ENCODE measurements at regions not wholly inside any gene's neighbourhood (a gene's known extent, or its start where the extent isn't known, plus 50 kb on each side); places are given as distances from the start of the nearest gene placed in this dataset.
"Not testable (repeated sequence)": the region's sequence is repeated elsewhere in the genome, so short reads cannot be mapped to it uniquely, and the experiment has no call there.

GRCh38 chr7:49479441-49479840, 294.0 kb upstream of the VWC2 start:
- Histone ChIP-seq H3K9me3 (ENCODE audit: control insufficient read depth, insufficient read depth, low read depth, low read length) (no peaks in the 10 kb centered on the region), H3K4me1 (ENCODE audit: control insufficient read depth, insufficient read depth, low read length) (no peaks in the 10 kb centered on the region), H3K9ac (ENCODE audit: low read length) (no peak overlapping the region), H3K4me3 (ENCODE audit: low read depth, low read length) (no peak overlapping the region), H3K27me3 (ENCODE audit: control insufficient read depth, insufficient read depth, low read length) (no peaks in the 10 kb centered on the region), H3K27ac (ENCODE audit: low read depth, low read length) (no peak overlapping the region), H3K36me3 (ENCODE audit: control insufficient read depth, insufficient read depth, low read length) (no peaks in the 10 kb centered on the region)

DNA sequence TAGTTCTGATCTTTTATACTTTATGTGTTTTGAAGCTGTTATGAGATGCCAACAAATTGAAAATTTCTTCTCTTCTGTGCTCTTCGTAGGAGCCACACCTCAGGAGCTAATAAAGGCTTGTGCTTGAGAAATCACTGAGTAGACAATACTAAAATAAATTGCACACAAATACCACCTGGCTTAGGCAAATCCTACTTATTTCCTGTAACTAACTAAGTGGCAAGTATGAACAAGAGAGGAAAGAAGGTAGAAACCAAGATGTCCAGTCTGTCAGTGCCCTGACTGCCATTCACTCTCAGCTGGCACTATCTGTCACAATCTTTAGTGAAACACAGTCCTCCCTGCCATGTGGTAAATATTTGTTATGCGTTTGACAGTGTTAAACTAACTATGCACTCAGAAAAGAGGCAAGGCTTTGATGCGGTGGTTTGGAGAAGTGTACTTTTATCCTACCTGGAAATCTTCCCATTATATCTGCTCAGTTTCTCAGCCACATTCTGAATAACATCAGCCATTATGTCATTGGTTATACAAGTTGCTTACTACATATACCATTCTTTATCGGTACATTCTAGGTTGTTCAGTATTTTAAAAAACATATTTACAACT, 293.4 kb upstream of the VWC2 start:
- no peaks in the 10 kb centered on the region for H3K9me3 ChIP-seq (ENCODE audit: control insufficient read depth, insufficient read depth, low read depth, low read length)
- no peaks in the 10 kb centered on the region for H3K36me3 ChIP-seq (ENCODE audit: control insufficient read depth, insufficient read depth, low read length)
- no peaks in the 10 kb centered on the region for H3K27me3 ChIP-seq (ENCODE audit: control insufficient read depth, insufficient read depth, low read length)
- H3K9ac ChIP-seq (ENCODE audit: low read length) = no peak overlapping the region
- no peak overlapping the region for H3K27ac ChIP-seq (ENCODE audit: low read depth, low read length)
- H3K4me3 ChIP-seq (ENCODE audit: low read depth, low read length) = no peak overlapping the region
- H3K4me1 ChIP-seq (ENCODE audit: control insufficient read depth, insufficient read depth, low read length) = no peaks in the 10 kb centered on the region

- H3K4me1 ChIP-seq (ENCODE audit: control insufficient read depth, insufficient read depth, low read length) = no peaks in the 10 kb centered on the region
- no peaks in the 10 kb centered on the region for H3K36me3 ChIP-seq (ENCODE audit: control insufficient read depth, insufficient read depth, low read length)
- H3K4me3 ChIP-seq (ENCODE audit: low read depth, low read length) = no peak overlapping the region
- no peaks in the 10 kb centered on the region for H3K27me3 ChIP-seq (ENCODE audit: control insufficient read depth, insufficient read depth, low read length)
- H3K27ac ChIP-seq (ENCODE audit: low read depth, low read length) = no peak overlapping the region
- H3K9me3 ChIP-seq (ENCODE audit: control insufficient read depth, insufficient read depth, low read depth, low read length) = no peaks in the 10 kb centered on the region
- no peak overlapping the region for H3K9ac ChIP-seq (ENCODE audit: low read length)
These were observed 292.4 kb upstream of the VWC2 start for GRCh38 chr7:49481075-49481474.

DNA sequence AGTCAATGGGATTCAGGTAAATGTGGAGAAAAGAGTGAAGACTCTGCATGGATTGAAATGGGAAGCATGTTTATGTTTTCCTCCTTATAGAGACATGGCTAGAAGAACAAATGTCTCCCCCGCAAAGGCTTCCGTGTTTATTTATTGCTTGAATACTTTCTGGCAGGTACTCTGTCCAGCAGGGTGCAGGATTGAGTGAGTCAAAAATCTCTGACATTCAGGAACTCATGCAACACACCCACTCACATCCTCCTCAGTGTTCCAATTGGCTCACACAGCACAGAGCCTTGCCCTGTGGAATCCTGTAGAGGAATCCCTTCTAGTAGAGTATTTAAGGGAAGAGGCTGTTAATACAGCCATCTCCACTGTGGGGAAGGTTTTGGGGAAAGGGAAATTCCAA, 290.3 kb upstream of the VWC2 start:
- Histone ChIP-seq H3K27me3 (ENCODE audit: control insufficient read depth, insufficient read depth, low read length) (no peaks in the 10 kb centered on the region), H3K27ac (ENCODE audit: low read depth, low read length) (no peak overlapping the region), H3K9ac (ENCODE audit: low read length) (no peak overlapping the region), H3K9me3 (ENCODE audit: control insufficient read depth, insufficient read depth, low read depth, low read length) (no peaks in the 10 kb centered on the region), H3K4me3 (ENCODE audit: low read depth, low read length) (no peak overlapping the region), H3K4me1 (ENCODE audit: control insufficient read depth, insufficient read depth, low read length) (peaks cover 15% of the 10 kb centered on the region), H3K36me3 (ENCODE audit: control insufficient read depth, insufficient read depth, low read length) (no peaks in the 10 kb centered on the region)

GRCh38 chr7:49486974-49487829, 286.2 kb upstream of the VWC2 start:
- H3K4me3 ChIP-seq (ENCODE audit: low read depth, low read length) = no peak overlapping the region
- H3K9ac ChIP-seq (ENCODE audit: low read length) = no peak overlapping the region
- no peaks in the 10 kb centered on the region for H3K36me3 ChIP-seq (ENCODE audit: control insufficient read depth, insufficient read depth, low read length)
- H3K9me3 ChIP-seq (ENCODE audit: control insufficient read depth, insufficient read depth, low read depth, low read length) = no peaks in the 10 kb centered on the region
- peaks cover 15% of the 10 kb centered on the region for H3K4me1 ChIP-seq (ENCODE audit: control insufficient read depth, insufficient read depth, low read length)
- no peak overlapping the region; the same call in 1 of the 2 replicates for H3K27ac ChIP-seq (ENCODE audit: low read depth, low read length)
- H3K27me3 ChIP-seq (ENCODE audit: control insufficient read depth, insufficient read depth, low read length) = no peaks in the 10 kb centered on the region

GRCh38 chr7:49487830-49488140, 285.7 kb upstream of the VWC2 start:
- Histone ChIP-seq H3K4me3 (ENCODE audit: low read depth, low read length) (no peak overlapping the region), H3K27ac (ENCODE audit: low read depth, low read length) (no peak overlapping the region; the same call in 1 of the 2 replicates), H3K4me1 (ENCODE audit: control insufficient read depth, insufficient read depth, low read length) (peaks cover 15% of the 10 kb centered on the region), H3K9ac (ENCODE audit: low read length) (no peak overlapping the region), H3K9me3 (ENCODE audit: control insufficient read depth, insufficient read depth, low read depth, low read length) (no peaks in the 10 kb centered on the region), H3K36me3 (ENCODE audit: control insufficient read depth, insufficient read depth, low read length) (no peaks in the 10 kb centered on the region), H3K27me3 (ENCODE audit: control insufficient read depth, insufficient read depth, low read length) (no peaks in the 10 kb centered on the region)

DNA sequence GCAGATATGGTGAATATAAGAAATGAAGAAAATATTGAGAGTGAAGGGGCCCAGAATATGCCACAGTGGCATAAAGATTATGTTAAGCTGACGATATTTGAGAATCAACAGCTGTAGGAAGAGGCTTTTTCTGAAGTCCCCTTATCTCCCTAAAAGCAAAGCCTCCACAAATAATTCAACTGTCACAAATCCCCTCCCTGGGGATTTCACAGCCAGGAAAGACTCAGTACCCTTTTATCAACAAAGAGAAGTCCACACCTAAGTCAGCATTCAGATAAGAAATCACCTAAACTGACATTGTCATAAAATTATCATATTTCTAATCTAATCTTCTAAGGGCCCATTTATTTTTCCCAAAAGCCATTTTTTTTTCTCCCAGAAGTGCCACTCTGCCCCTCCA, 284.9 kb upstream of the VWC2 start:
- H3K9ac ChIP-seq (ENCODE audit: low read length) = no peak overlapping the region
- H3K4me1 ChIP-seq (ENCODE audit: control insufficient read depth, insufficient read depth, low read length) = peaks cover 15% of the 10 kb centered on the region
- H3K36me3 ChIP-seq (ENCODE audit: control insufficient read depth, insufficient read depth, low read length) = no peaks in the 10 kb centered on the region
- H3K27ac ChIP-seq (ENCODE audit: low read depth, low read length) = no peak overlapping the region
- H3K4me3 ChIP-seq (ENCODE audit: low read depth, low read length) = no peak overlapping the region
- H3K27me3 ChIP-seq (ENCODE audit: control insufficient read depth, insufficient read depth, low read length) = no peaks in the 10 kb centered on the region
- H3K9me3 ChIP-seq (ENCODE audit: control insufficient read depth, insufficient read depth, low read depth, low read length) = no peaks in the 10 kb centered on the region

- Histone ChIP-seq H3K27me3 (ENCODE audit: control insufficient read depth, insufficient read depth, low read length) (no peaks in the 10 kb centered on the region), H3K4me1 (ENCODE audit: control insufficient read depth, insufficient read depth, low read length) (no peaks in the 10 kb centered on the region), H3K4me3 (ENCODE audit: low read depth, low read length) (no peak overlapping the region), H3K9me3 (ENCODE audit: control insufficient read depth, insufficient read depth, low read depth, low read length) (no peaks in the 10 kb centered on the region), H3K9ac (ENCODE audit: low read length) (no peak overlapping the region), H3K36me3 (ENCODE audit: control insufficient read depth, insufficient read depth, low read length) (no peaks in the 10 kb centered on the region), H3K27ac (ENCODE audit: low read depth, low read length) (no peak overlapping the region)
These were observed 276.0 kb upstream of the VWC2 start for GRCh38 chr7:49497471-49497870.

DNA sequence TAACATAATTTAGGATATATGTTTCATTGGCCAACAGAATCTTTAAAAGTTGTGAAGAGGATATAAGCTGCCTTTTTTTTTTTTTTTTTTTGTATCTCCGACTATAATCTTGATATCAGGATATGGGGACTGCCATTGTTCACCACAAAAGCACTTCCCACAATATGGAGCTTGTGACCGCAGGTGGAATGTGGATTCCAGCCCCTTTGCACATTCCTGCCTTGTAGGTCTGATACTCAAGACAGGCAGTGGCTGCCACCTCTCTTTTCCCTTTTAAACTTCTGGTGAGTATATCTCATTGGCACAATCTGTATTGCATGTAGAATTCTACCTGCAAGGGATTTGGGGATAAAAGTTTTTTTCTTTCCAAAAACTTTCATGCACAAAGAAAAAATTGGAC, 272.7 kb upstream of the VWC2 start:
- H3K4me1 ChIP-seq (ENCODE audit: control insufficient read depth, insufficient read depth, low read length) = no peaks in the 10 kb centered on the region
- H3K4me3 ChIP-seq (ENCODE audit: low read depth, low read length) = no peak overlapping the region
- no peaks in the 10 kb centered on the region for H3K36me3 ChIP-seq (ENCODE audit: control insufficient read depth, insufficient read depth, low read length)
- no peak overlapping the region for H3K9ac ChIP-seq (ENCODE audit: low read length)
- H3K27me3 ChIP-seq (ENCODE audit: control insufficient read depth, insufficient read depth, low read length) = no peaks in the 10 kb centered on the region
- H3K9me3 ChIP-seq (ENCODE audit: control insufficient read depth, insufficient read depth, low read depth, low read length) = no peaks in the 10 kb centered on the region
- no peak overlapping the region for H3K27ac ChIP-seq (ENCODE audit: low read depth, low read length)

GRCh38 chr7:49507206-49507605, 266.2 kb upstream of the VWC2 start:
- H3K27me3 ChIP-seq (ENCODE audit: control insufficient read depth, insufficient read depth, low read length); H3K9ac ChIP-seq (ENCODE audit: low read length); H3K4me1 ChIP-seq (ENCODE audit: control insufficient read depth, insufficient read depth, low read length); H3K9me3 ChIP-seq (ENCODE audit: control insufficient read depth, insufficient read depth, low read depth, low read length); H3K4me3 ChIP-seq (ENCODE audit: low read depth, low read length); H3K27ac ChIP-seq (ENCODE audit: low read depth, low read length); H3K36me3 ChIP-seq (ENCODE audit: control insufficient read depth, insufficient read depth, low read length): not testable (repeated sequence)

DNA sequence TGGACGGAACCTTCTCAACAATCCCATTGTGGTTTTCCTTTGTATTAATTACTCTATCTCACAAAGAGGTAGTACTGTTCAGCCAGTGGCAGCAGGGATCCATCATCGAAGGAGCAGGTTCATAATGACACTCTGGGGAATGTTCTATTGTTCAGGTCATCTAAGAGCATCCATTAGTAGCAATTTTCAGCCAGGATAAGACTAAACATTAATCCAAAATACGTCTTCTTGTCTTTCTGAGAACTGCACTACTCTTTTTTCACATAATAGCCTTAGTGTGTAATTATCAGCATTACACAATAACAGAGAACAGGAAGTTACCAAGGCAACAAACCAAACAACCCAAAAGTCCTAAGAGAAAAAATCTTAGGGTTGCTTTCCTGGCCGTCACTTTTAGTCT, 259.5 kb upstream of the VWC2 start:
- no peaks in the 10 kb centered on the region for H3K9me3 ChIP-seq (ENCODE audit: control insufficient read depth, insufficient read depth, low read depth, low read length)
- H3K4me1 ChIP-seq (ENCODE audit: control insufficient read depth, insufficient read depth, low read length) = no peaks in the 10 kb centered on the region
- H3K4me3 ChIP-seq (ENCODE audit: low read depth, low read length) = no peak overlapping the region
- no peaks in the 10 kb centered on the region for H3K36me3 ChIP-seq (ENCODE audit: control insufficient read depth, insufficient read depth, low read length)
- no peak overlapping the region for H3K27ac ChIP-seq (ENCODE audit: low read depth, low read length)
- no peaks in the 10 kb centered on the region for H3K27me3 ChIP-seq (ENCODE audit: control insufficient read depth, insufficient read depth, low read length)
- H3K9ac ChIP-seq (ENCODE audit: low read length) = no peak overlapping the region
